ENCODE measurements at regions not wholly inside any gene's neighbourhood (a gene's known extent, or its start where the extent isn't known, plus 50 kb on each side); places are given as distances from the start of the nearest gene placed in this dataset.

GRCh38 chr6:49333345-49334125 lies 129.5 kb downstream of the MMUT start:
- TF ChIP-seq POLR2AphosphoS5 (IDR thresholded peaks at IDR 0.05; ENCODE audit: low read length) (no peak), MXI1 (IDR thresholded peaks at IDR 0.05; ENCODE audit: low read depth, low read length) (no peak)

All from GM12878 (cell line).